Naive thymus-derived CD4-positive, alpha-beta T cell (primary cell): ENCODE measurements at regions not wholly inside any gene's neighbourhood (a gene's known extent, or its start where the extent isn't known, plus 50 kb on each side); places are given as distances from the start of the nearest gene placed in this dataset.

Experiments used
- ATAC-seq: fragments of 150-1000 bp; cut with Tn5 transposase; 2 replicates; pipeline ENCODE4 v1.10.0; 2021; ENCODE audit warnings: mild to moderate bottlenecking, moderate library complexity
- CTCF ChIA-PET: fragments of 350-600 bp; sonication (Branson Sonifier 250); formaldehyde crosslinking; loops from one replicate; lab custom pipeline; 2021; ENCODE audit warnings: antibody characterized with exemption; lab: Charles Lee
- POLR2A ChIA-PET: fragments of 350-600 bp; sonication (Branson Sonifier 250); formaldehyde crosslinking; loops from one replicate; lab custom pipeline; 2021; ENCODE audit warnings: antibody characterized with exemption, inconsistent platforms; lab: Charles Lee
- DNase-seq, 9 donors: peaks; one replicate each; pipeline versions ENCODE4 v3.0.0 to v3.0.0-alpha.2; 2020 to 2022; ENCODE audit warnings: mixed read lengths in 1 of 9
- H3K27ac ChIP-seq: one replicate; pipeline ENCODE4 v1.7.0; 2013; ENCODE audit warnings: mild to moderate bottlenecking, low read depth, low read length, moderate library complexity
- H3K27me3 ChIP-seq, 2 donors: one replicate each; pipeline ENCODE4 v1.7.0; 2013; ENCODE audit warnings: low read length in 2 of 2, mild to moderate bottlenecking in 2 of 2, moderate library complexity in 2 of 2; ENCODE audit not compliant: control insufficient read depth in 2 of 2, insufficient read depth in 2 of 2
- H3K36me3 ChIP-seq, 3 experiments: 1 replicate in 2 of 3; 2 replicates in 1 of 3; pipeline ENCODE4 v1.7.0; 2013; ENCODE audit warnings: low read length in 3 of 3, mild to moderate bottlenecking in 3 of 3, moderate library complexity in 1 of 3; ENCODE audit not compliant: insufficient read depth in 3 of 3, control insufficient read depth in 2 of 3
- H3K4me1 ChIP-seq, 2 donors: one replicate each; pipeline ENCODE4 v1.7.0; 2013; ENCODE audit warnings: low read length in 2 of 2, mild to moderate bottlenecking in 2 of 2, moderate library complexity in 1 of 2; ENCODE audit not compliant: control insufficient read depth in 2 of 2, insufficient read depth in 2 of 2
- H3K4me3 ChIP-seq: 2 replicates; pipeline ENCODE4 v1.7.0; 2013; ENCODE audit warnings: mild to moderate bottlenecking, low read length
- H3K9me3 ChIP-seq, 3 experiments: 1 replicate in 2 of 3; 2 replicates in 1 of 3; pipeline ENCODE4 v1.7.0; 2013; ENCODE audit warnings: low read length in 3 of 3; ENCODE audit not compliant: control insufficient read depth in 2 of 3
- H3K27ac Mint-ChIP-seq, 9 donors: one replicate each; pipeline ENCODE4 v1.8.0; 2020 to 2022; ENCODE audit warnings: mixed read lengths in 9 of 9, mild to moderate bottlenecking in 8 of 9, moderate library complexity in 5 of 9, inconsistent platforms in 2 of 9
- H3K27me3 Mint-ChIP-seq, 5 donors: one replicate each; pipeline ENCODE4 v1.8.0; 2021 to 2022; ENCODE audit warnings: mixed read lengths in 5 of 5, mild to moderate bottlenecking in 1 of 5
- H3K36me3 Mint-ChIP-seq, 5 donors: one replicate each; pipeline ENCODE4 v1.8.0; 2020 to 2022; ENCODE audit warnings: mixed read lengths in 5 of 5, mild to moderate bottlenecking in 3 of 5, inconsistent platforms in 1 of 5
- H3K4me1 Mint-ChIP-seq, 7 donors: one replicate each; pipeline ENCODE4 v1.8.0; 2020 to 2022; ENCODE audit warnings: mixed read lengths in 7 of 7, mild to moderate bottlenecking in 3 of 7, inconsistent platforms in 1 of 7
- H3K4me3 Mint-ChIP-seq, 10 donors: one replicate each; pipeline ENCODE4 v1.8.0; 2020 to 2022; ENCODE audit warnings: mild to moderate bottlenecking in 10 of 10, mixed read lengths in 10 of 10, moderate library complexity in 6 of 10, inconsistent platforms in 2 of 10
- H3K9me3 Mint-ChIP-seq, 11 donors: one replicate each; pipeline ENCODE4 v1.8.0; 2020 to 2022; ENCODE audit warnings: mixed read lengths in 11 of 11, mild to moderate bottlenecking in 4 of 11, inconsistent platforms in 1 of 11, moderate library complexity in 1 of 11
- intact Hi-C, 2 donors: fragments of 100-400 bp; cut with micrococcal nuclease; formaldehyde crosslinking; loops; one replicate each; pipeline ENCODE4 v1.15.1; 2023

DNA sequence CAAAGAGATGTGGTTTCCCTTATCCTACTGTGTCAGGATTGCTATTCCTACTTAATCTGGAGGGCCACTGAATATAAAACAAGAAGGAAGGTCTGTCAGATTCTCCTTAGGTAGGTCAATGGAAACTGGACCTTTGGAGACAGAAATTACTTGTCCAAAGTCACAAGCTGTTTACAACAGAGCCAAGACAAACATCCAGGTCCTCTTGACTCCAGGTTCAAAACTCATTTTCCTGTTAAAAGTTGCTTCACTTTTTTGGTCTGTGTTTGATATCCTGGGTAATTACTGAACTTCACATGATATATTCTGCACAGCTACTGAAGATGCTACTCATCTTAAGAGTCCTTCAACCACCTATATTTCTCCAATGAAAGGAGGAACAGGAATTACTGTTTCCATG lies 81.2 kb upstream of the ARHGAP32 start:
- intact Hi-C loops: no loop called here
- peaks cover 16 to 33% (median 29%) of the 10 kb centered on the region in 5 donors for H3K27me3 Mint-ChIP-seq
- Histone ChIP-seq H3K27me3 (peaks cover 0 to 3% of the 10 kb centered on the region in 2 donors), H3K27ac (no peak overlapping the region), H3K4me3 (no peak overlapping the region), H3K36me3 (no peaks in the 10 kb centered on the region), H3K4me1 (peaks cover 0 to 4% of the 10 kb centered on the region in 2 donors), H3K9me3 (no peaks in the 10 kb centered on the region)
- no peak overlapping the region for H3K4me3 Mint-ChIP-seq
- DNase-seq (no peak), ATAC-seq (no peak)
- H3K9me3 Mint-ChIP-seq: peaks cover 0 to 7% (median 0%) of the 10 kb centered on the region in 11 donors
- peaks cover 4 to 45% (median 16%) of the 10 kb centered on the region in 7 donors for H3K4me1 Mint-ChIP-seq
- ChIA-PET CTCF (no interaction called here), POLR2A (no interaction called here)
- no peak overlapping the region for H3K27ac Mint-ChIP-seq
- H3K36me3 Mint-ChIP-seq: peaks cover 0 to 9% (median 3%) of the 10 kb centered on the region in 5 donors

DNA sequence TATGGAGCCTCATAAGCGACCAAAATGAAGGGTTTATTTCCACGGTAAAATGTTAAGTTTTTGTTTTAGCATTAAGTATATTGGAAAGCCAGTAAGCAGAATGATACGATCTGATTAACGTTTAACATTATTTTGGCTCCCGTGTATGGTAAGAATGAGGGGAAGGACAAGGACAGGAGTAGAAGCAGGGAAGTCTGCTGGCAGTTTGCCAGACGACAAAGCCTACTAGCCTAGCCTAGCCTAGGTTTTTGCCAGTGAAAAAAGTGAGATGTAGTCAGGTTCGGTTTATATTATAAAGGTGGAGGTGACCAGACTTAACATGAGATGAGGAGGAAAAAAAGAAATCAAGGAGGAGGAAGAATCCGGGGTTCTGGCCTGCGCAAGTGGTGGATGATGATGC lies 78.9 kb upstream of the ARHGAP32 start:
- H3K27me3 Mint-ChIP-seq: peaks cover 10 to 18% (median 14%) of the 10 kb centered on the region in 5 donors
- intact Hi-C loops: no loop called here
- peaks cover 0 to 7% (median 0%) of the 10 kb centered on the region in 11 donors for H3K9me3 Mint-ChIP-seq
- no peak overlapping the region for H3K4me3 Mint-ChIP-seq
- no peaks in the 10 kb centered on the region for H3K4me1 ChIP-seq
- ATAC-seq (no peak), DNase-seq (no peak)
- peaks cover 0 to 3% of the 10 kb centered on the region in 2 donors for H3K27me3 ChIP-seq
- no peaks in the 10 kb centered on the region for H3K36me3 ChIP-seq
- POLR2A ChIA-PET: no interaction called here
- CTCF ChIA-PET: no interaction called here
- no peaks in the 10 kb centered on the region for H3K9me3 ChIP-seq
- no peak overlapping the region for H3K27ac ChIP-seq
- H3K27ac Mint-ChIP-seq: peak overlapping the region in 2 of 9 donors; percentile 17 to 56
- peaks cover 0 to 37% (median 9%) of the 10 kb centered on the region in 7 donors for H3K4me1 Mint-ChIP-seq
- peaks cover 0 to 10% (median 6%) of the 10 kb centered on the region in 5 donors for H3K36me3 Mint-ChIP-seq
- H3K4me3 ChIP-seq: no peak overlapping the region

DNA sequence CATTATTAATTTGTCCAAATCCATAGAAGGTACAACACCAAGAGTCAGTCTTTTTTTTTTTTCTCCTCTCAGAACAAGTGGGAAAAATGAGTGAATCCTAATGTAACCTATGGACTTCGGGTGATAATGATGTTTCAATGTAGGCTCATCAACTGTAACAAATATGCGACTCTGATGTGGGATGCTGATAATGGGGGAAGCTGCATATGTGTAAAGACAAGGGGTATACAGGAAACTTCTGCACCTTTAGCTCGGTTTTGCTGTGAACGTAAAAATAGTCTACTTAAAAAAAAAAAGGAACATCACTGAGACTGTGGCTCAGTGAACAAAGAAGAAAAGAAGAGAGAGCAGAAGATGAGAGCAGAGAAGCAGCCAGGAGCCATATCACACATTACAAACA lies 78.3 kb upstream of the ARHGAP32 start:
- POLR2A ChIA-PET: no interaction called here
- no peak for ATAC-seq
- CTCF ChIA-PET: no interaction called here

DNA sequence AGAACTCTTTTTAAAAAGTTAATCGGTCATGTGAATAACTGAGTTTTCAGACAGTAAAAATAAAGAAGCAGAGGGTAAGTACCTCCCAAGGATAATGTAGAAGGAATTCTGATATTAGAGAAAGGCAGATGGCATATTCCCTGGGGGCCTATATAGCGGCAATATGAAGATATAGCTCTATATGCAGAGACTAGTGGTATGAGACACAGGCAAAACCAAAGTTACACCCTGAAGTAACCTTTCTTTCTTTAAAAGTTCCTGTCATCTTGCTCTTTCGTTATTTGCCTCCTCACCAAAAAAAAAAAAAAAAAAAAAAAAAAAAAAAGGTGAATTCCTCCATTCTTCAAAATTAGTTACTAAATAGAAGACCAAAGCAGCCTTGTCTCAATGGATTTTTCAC lies 76.2 kb upstream of the ARHGAP32 start:
- H3K4me1 ChIP-seq: no peaks in the 10 kb centered on the region
- no peaks in the 10 kb centered on the region for H3K27me3 ChIP-seq
- intact Hi-C loops: loop anchor here in 1 of 2 donors (2.0 kb wide), 1 partner anchor 14 kb away; no protein-coding TSS in a partner anchor
- peaks cover 0 to 7% (median 0%) of the 10 kb centered on the region in 11 donors for H3K9me3 Mint-ChIP-seq
- peaks cover 0 to 32% (median 9%) of the 10 kb centered on the region in 7 donors for H3K4me1 Mint-ChIP-seq
- ChIA-PET POLR2A (no interaction called here), CTCF (no interaction called here)
- H3K9me3 ChIP-seq: no peaks in the 10 kb centered on the region
- H3K4me3 Mint-ChIP-seq: no peak overlapping the region
- peaks cover 6 to 10% (median 9%) of the 10 kb centered on the region in 5 donors for H3K27me3 Mint-ChIP-seq
- H3K27ac Mint-ChIP-seq: no peak overlapping the region
- no peak overlapping the region for H3K27ac ChIP-seq
- no peak overlapping the region for H3K4me3 ChIP-seq
- ATAC-seq (no peak), DNase-seq (no peak)
- H3K36me3 Mint-ChIP-seq: peaks cover 0 to 10% (median 6%) of the 10 kb centered on the region in 5 donors
- H3K36me3 ChIP-seq: no peaks in the 10 kb centered on the region

More for the DNA sequence above, 78.3 kb upstream of the ARHGAP32 start:
- H3K9me3 ChIP-seq: no peaks in the 10 kb centered on the region
- Mint-ChIP-seq H3K4me1 (peaks cover 0 to 37% (median 9%) of the 10 kb centered on the region in 7 donors), H3K36me3 (peaks cover 0 to 10% (median 6%) of the 10 kb centered on the region in 5 donors), H3K27ac (peak overlapping the region in 3 of 9 donors; percentile 3 to 56 (median 17)), H3K4me3 (peak overlapping the region in 4 of 10 donors; percentile 6 to 68 (median 48)), H3K27me3 (peaks cover 9 to 14% (median 12%) of the 10 kb centered on the region in 5 donors), H3K9me3 (peaks cover 0 to 7% (median 0%) of the 10 kb centered on the region in 11 donors)
- intact Hi-C loops: no loop called here
- no peak for DNase-seq
- H3K27me3 ChIP-seq: no peaks in the 10 kb centered on the region
- no peaks in the 10 kb centered on the region for H3K4me1 ChIP-seq
- H3K4me3 ChIP-seq: no peak overlapping the region
- no peak overlapping the region for H3K27ac ChIP-seq
- H3K36me3 ChIP-seq: no peaks in the 10 kb centered on the region

GRCh38 chr11:129267716-129268115 lies 75.6 kb upstream of the ARHGAP32 start:
- Mint-ChIP-seq H3K36me3 (peaks cover 0 to 12% (median 6%) of the 10 kb centered on the region in 5 donors), H3K4me3 (no peak overlapping the region), H3K27ac (peak overlapping the region in 3 of 9 donors; percentile 28 to 58 (median 34)), H3K27me3 (peaks cover under 1 to 10% (median 7%) of the 10 kb centered on the region in 5 donors), H3K4me1 (peaks cover 0 to 32% (median 9%) of the 10 kb centered on the region in 7 donors), H3K9me3 (peaks cover 0 to 7% (median 0%) of the 10 kb centered on the region in 11 donors)
- no peaks in the 10 kb centered on the region for H3K36me3 ChIP-seq
- no peak overlapping the region for H3K27ac ChIP-seq
- DNase-seq: no peak
- ChIA-PET CTCF (no interaction called here), POLR2A (interaction anchor here (1.1 kb wide), 1 partner anchor 13 kb away, joined by 3 read pairs; no protein-coding TSS in a partner anchor)
- H3K4me3 ChIP-seq: no peak overlapping the region
- no peaks in the 10 kb centered on the region for H3K9me3 ChIP-seq
- H3K4me1 ChIP-seq: no peaks in the 10 kb centered on the region
- intact Hi-C loops: loop anchor here in 1 of 2 donors (2.0 kb wide), 1 partner anchor 13 kb away; no protein-coding TSS in a partner anchor
- H3K27me3 ChIP-seq: no peaks in the 10 kb centered on the region
- ATAC-seq: no peak

- DNase-seq (no peak), ATAC-seq (no peak)
- Mint-ChIP-seq H3K4me1 (peaks cover 0 to 25% (median 9%) of the 10 kb centered on the region in 7 donors), H3K27ac (no peak overlapping the region), H3K27me3 (peaks cover 0 to 9% (median 5%) of the 10 kb centered on the region in 5 donors), H3K4me3 (no peak overlapping the region), H3K9me3 (peaks cover 0 to 7% (median 0%) of the 10 kb centered on the region in 11 donors), H3K36me3 (peaks cover 0 to 13% (median 6%) of the 10 kb centered on the region in 5 donors)
- Histone ChIP-seq H3K4me1 (no peaks in the 10 kb centered on the region), H3K36me3 (no peaks in the 10 kb centered on the region), H3K4me3 (no peak overlapping the region), H3K27me3 (no peaks in the 10 kb centered on the region), H3K9me3 (no peaks in the 10 kb centered on the region), H3K27ac (no peak overlapping the region)
- ChIA-PET CTCF (no interaction called here), POLR2A (interaction anchor here (1.1 kb wide), 1 partner anchor 14 kb away, joined by 3 read pairs; no protein-coding TSS in a partner anchor)
- intact Hi-C loops: no loop called here
These were observed 74.4 kb upstream of the ARHGAP32 start for GRCh38 chr11:129266536-129266935.
